ENCODE measurements at regions not wholly inside any gene's neighbourhood (a gene's known extent, or its start where the extent isn't known, plus 50 kb on each side); places are given as distances from the start of the nearest gene placed in this dataset.

DNA sequence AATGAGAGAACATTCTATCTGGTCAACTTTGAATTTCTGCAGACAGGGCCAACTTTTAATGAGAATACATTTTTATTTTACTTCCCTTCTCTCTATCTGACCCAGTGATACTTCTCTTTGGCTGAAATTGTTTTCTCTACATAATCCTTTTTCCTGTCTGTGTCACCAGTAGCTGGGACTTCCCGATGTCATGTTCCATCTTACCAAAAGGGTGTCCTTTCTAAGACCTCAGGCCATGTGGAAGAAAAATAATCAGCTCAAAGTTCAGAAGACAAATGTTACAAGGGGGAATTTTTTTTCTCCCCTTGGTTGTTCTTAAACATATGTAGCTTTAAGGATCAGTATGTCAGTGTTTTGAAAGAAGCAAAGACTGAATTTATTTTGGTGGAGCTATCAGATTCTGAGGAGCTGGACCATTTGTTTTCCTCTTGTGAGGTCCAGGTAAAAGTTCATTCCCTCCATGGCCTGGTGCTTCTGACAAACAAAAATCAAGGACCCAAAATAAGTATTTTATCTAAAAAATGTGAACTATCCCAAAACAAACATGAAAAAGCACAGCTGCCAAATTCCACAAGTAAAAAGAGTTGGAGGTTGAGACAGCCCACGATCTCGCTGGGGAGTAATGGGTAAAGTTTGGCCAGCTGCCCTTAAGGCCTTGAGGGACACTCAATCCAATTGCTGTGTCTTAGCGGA lies 859.4 kb upstream of the NR2F2 start:
- no peak for DNase-seq

DNA sequence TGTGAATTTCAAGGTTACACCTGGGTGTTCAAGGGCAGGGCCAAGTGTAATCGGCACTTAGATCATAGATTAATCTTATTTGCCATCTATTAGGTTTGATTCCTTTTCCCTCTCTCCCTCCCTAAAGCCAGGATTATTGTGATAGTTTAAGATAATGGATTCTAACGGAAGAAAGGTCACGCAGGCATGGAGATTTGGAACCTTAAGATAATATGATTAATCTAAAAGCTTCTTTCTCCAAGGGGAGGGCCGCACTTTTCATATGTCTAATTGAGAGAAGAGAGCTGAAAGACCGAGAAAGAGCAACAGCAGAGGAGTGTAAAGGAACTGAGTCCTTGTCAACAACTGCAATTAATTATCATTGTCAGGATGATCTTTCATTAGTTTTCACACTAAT lies 858.8 kb upstream of the NR2F2 start:
- no peak for DNase-seq

DNA sequence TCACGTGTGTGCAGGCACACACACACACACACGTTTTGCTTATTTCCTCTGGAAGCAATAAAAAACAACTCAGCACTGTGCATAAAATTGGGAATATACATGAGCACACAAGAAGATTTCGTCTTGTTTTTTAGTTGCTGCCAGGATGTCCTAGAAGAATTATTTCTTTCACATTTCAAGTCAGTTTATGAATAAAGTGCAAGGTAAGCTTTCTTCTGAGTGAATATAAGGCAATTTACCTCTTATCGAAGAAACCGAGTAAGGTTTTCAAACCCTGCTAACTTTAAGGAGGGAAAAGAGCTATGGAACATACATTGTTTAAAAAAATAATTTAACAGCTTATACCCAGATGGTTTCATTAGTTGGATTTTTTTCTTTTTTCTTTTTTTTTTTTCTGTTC lies 855.4 kb upstream of the NR2F2 start:
- no peak for DNase-seq

DNA sequence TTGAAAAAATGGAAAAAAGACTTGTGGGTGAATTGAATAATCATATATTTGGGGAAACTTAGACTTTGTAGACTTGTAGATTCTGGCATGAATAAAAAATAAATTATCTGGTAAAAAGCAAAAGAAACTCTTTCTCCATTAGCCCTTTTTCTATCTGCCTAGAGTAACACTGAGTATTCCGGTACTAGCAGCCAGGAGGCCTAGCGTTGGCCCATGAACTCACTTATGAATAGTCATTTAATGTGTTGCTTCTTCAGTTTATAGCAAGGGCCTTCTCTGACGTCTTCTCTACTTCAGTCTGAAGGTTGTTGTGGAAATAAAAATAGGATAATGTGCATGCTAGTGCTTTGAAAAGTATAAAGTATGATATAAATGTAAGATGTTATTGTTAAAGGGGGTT lies 851.2 kb upstream of the NR2F2 start:
- no peak for DNase-seq

DNA sequence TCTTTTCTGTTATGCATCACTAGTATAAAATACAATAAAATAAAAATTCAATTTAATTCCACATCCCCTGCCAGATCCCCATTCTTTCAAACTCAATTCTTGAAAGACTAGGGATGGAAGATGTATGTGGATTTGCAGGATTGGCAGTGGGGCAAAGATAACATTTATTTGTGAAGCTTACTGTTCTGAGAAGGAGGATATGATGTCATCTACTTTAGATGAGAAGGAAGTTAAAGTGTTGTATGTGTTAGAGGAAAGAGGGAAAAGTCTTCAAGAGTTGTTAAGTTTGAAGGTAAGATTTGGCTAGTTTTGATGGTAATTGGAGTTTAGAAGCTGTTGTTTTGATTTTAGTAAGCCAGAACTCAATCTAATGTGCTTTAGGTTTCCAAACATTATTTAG lies 845.1 kb upstream of the NR2F2 start:
- DNase-seq = no peak

DNA sequence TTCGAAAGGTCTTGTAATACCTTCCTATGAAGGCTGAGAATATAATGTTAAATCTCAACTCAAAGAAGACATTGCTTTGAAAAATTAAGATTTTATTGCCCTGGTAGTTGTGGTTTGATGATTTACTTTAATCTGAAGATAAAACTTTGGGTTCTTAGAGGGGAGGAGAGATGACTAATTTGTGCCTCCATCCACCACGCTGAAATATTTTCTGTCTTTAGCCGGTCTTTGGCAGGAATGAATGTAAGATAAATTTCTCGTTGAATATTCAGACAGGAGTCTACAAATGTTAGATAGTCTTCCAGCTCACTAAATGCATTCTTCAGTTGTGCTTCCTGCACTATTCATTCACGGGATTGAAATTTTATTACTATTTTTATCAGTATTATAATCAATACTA lies 844.3 kb upstream of the NR2F2 start:
- DNase-seq = no peak

DNA sequence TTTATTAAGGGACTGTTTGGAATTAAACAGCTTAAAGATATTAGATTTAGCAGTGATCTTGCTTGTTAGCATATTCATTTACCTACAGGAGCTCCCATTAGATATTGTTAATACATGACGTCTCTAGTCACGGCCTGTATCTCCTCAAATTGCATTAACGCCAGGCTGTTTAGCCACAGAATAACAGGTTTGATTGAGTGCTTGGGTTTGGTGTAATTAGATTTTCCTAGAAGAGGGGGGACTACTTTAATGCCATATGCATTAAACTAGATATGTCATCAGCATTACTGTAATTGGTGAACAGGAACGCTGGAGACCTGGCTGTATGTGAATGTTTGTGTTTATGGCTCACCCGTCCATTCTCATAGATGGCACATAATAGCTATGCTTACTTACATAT lies 841.4 kb upstream of the NR2F2 start:
- DNase-seq = no peak

DNA sequence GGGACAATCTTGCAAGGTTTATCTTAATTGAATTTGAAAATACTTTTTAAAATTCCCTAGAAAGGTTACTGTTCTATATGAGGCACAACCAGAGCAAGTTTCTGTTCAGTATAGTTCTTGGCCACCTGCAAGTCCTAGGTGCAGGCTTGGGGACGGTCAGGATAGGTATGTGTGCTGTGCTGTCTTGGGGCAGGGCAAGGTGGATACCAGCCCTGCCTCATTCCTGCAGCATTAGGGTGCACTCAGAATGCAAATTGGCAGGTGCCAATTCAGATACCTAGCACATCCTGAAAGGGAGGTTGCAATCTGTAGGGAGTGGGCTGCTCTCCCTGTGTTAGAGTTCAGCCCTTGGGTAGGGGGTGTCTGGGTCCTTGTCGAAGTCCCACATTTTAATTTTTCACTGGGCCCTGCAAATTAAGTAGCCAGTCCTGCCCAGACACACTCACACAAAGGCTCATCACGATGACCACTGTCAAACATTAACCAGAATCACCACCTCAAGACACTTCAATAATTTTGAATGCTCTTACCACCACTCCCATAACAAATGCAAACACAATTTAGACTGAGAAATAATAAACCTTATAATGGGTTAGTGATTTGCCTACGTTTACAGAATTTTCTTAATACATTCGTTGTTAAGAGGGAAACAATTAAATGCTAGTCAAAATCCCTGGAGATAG lies 838.0 kb upstream of the NR2F2 start:
- DNase-seq = no peak

DNA sequence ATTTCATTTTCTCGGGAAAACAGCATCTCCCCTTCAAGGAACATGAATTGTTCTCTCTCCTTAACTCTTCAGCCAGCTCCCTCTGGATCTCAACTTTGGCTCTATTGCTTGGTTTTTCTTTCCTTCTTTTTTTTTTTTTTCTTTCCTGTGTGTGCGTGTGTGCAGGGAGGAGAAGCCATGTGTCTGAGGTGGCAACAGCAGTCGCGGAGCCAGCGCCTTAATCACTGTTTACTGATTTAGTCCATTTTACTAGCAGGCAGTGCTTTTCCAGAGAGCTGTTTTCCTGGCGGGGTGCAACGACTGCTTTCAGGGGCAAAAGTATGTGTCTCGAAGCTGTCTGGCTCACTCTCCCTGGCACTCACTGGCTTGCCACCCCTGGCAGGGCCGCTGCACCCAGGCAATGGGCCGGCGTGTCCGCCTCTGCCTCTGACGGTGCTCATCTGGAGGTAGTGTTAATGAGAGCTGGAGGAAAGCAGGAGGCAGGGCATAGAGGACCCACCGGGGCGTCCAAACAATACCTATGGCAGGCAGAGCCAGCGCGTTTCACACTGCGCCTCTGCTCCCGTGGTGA lies 835.4 kb upstream of the NR2F2 start:
- no peak for DNase-seq

DNA sequence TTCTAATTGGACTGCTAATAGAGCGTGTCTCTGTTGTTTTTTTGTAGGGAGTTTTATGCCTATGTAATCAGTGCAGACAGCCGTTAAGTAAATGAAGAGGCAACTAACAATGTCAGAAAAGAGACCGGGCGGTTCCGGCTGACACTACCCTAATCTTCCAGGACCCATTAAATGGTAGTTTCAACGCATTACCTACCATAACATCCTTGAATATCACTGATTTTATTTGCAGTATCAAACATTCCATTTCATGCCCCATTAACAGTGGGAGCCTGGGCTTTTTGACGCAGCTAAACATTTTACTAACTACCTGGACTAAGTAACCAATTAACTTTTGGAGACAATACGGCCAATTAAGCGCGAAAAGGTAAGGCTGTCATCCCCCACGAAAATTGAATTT lies 832.9 kb upstream of the NR2F2 start:
- DNase-seq = no peak

DNA sequence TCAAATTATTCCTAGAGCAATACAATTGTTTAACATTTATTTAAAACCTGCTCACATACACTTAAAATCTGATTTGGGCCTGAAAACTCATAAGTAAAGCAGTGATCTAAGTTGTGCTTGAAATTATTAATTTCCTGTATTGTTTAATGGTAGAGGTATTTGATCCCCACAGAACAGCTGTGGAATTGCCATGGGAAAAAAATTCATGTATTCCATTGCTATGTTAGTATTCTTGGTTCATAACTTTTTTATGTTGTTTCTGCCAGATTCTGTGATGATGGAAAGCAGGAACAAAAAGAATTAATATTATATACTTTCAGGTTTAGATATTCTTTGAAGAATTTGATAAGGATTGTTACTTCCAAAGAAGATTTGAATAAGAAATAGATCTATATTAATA lies 831.5 kb upstream of the NR2F2 start:
- DNase-seq = no peak

DNA sequence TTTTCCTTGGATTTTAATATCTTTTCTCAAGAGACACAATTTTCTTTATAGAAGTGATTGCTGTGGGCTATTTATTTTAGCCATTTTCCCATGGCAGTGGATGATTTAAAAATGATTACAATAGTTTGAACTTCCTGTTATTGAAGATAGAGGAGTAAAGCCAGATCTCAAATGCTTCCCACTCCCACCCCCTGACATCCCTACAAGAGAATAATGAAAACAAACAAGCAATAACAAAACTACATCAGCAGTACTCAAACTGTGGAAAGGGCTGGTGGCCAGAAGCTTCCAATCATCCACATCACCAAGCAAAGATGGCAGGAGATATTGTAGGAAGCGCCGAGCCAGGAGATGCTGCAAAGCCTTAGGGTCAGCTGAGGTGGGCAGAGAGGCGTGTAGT lies 831.1 kb upstream of the NR2F2 start:
- no peak for DNase-seq

DNA sequence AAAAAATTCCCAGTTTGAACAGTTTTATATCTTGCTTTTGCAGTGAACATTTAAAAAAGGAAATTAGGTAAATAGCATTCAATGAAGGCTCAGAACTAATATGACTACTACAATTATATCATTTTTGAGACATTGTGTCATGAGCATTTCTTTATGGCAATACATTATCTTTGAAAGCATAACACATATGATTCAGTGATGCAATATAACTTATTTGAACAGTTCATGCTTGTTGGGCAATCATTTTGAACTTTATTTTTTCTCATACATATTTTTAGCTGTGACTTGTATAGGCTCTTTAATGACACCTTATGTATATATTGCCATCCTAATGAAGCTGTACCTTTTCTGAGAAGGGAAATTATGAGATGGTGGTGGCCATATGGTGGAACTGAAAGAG lies 828.6 kb upstream of the NR2F2 start:
- DNase-seq = no peak

DNA sequence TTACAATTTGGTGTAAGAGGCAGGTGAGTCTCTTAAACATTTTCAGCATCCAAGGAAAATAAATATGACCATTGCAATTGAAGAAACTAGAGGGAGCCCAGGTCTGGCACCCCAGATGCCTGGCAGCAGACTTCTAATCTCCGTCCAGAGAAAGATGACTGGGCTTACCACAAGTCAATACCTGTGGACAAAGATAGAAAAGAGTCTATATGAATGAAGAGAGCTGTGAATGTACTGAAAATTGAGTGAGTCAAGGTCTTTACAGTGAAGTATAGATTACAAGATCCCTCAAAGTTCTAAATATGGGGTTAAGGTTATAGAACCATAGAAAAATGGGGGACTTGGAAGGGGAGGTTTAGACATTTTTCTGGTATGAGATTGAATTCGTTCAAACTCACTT lies 827.4 kb upstream of the NR2F2 start:
- no peak for DNase-seq

DNA sequence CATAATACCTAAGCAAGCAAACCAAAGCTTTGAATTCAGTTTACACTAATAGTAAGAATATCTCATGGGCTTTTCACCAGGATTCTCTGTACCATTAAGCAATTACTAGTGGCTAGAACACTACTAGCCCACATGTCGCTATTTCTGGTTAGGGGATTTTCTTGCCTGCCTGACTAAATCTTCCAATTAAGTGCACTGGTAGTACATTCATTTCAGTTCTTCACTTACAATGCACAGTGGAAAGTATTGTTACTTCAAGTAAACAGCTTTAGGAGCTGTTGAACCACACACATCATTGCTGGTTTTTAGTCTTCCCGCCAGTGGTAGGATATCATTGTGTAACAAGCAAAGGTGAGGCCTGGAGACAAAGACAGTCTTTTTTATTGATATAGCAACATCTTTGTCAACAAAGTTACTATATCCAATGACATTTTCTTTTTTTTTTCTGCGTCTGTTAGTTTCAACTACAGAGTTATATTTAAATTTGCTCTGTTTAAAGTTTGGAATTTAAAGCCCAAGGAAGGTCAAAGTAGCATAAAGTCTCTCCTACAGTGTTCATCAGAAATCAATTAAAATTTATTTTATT lies 826.8 kb upstream of the NR2F2 start:
- DNase-seq = no peak

DNA sequence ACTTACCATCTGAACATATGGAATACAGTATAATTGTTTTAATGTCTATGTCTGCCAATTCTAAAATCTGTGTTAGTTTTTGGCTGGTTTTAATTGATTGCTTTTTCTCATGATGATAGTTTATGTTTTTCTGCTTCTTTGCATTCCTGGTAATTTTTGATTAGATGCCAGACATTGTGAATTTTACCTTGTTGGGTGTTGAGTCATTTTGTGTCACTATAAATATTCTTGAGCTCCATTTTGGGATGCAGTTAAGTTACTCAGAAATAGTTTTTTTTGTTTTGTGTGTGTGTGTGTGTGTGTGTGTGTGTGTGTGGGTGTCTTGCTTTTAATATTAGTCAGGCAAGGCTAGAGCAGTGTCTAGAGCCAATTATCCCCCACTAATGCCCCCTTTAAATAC lies 818.8 kb upstream of the NR2F2 start:
- DNase-seq = no peak

DNA sequence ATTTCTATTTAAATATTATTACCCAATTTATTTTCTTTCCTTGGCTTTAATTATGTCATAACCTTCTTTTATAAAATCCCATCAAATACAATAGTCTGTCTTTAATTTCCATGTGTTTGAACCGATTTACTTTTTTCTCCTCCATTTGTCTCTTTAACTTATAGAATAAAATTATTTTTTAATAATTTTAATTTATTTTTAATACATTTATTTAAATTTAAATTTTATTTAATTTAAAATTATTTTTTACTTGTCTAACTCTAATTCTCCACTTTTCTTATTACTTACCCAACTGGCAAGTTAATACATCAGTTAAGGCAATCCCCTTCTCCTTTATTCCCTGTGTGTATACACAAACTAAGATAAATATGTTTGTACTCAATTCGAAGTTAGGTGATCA lies 817.6 kb upstream of the NR2F2 start:
- no peak for DNase-seq

DNA sequence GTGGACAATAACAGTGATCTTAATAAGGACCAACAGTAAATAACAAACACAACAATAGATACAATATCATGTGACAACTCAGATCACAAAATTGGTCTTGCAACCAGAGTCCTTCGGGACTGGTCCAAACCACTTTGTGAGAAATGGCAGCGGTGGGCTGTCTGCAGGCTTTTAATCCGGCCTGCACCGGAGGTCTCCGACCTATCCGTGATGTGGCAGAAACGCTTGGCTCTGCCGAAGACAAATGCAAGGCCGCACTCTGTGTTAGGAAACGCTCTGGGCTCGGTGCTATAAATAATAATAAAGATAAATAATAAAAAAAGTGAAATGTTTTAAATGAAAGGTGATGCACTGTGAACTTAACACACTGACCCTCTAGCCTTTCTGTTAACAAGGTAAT lies 810.6 kb upstream of the NR2F2 start:
- no peak for DNase-seq

DNA sequence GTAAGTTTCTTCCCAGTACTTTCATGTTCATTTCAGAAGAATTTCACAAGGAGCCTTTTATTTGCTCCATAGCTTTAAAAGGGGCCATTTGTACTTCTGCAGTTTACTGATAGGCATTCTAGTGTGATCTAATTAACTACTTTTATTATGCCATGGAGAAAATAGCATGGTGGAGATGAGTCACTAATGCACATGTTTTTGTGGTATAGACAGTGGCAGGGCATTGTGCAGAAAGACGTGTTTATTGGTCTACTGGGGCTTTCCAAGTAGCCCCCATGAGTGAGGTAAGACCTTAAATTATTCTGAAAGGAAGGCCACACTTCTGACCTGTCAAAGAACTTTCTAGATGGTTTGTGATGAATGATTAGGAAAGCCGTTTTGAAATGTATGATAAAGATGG lies 810.0 kb upstream of the NR2F2 start:
- DNase-seq = no peak

DNA sequence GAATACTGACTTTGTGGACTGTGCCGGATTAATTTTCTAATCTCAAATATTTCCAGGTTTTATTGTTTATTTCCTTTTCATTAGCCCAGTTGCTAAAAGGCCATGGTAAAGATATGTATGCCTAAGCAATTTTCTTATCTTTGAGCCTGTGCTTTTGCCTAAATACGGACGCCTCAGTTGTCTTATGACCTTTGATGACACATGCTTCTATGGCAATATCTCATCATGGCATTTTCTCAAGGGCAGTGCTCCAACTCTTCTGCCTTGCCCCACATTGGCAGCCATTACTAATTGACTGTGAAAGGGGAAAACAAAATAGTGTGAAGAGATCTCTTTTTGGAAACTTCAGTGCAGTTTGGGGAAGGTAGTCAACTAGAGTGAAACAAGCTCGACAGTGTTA lies 809.6 kb upstream of the NR2F2 start:
- no peak for DNase-seq

DNA sequence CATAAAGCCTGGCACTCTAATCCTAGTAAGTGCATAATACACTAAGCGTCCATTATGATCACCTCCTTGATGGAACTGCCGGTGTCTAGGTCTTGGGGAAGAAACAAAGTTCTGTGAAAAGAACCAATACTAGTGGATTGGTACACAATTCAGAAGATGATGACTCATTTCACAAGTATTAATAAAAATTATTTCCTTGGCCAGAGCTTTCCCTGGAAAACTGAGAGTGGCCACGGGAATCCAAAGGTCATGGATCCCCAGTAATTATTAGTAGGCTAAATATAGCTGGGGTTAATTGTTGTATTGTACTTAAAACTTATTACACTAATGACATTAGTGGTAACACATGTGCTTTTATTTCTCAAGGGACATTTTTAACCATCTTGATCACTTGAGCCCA lies 808.0 kb upstream of the NR2F2 start:
- no peak for DNase-seq

DNA sequence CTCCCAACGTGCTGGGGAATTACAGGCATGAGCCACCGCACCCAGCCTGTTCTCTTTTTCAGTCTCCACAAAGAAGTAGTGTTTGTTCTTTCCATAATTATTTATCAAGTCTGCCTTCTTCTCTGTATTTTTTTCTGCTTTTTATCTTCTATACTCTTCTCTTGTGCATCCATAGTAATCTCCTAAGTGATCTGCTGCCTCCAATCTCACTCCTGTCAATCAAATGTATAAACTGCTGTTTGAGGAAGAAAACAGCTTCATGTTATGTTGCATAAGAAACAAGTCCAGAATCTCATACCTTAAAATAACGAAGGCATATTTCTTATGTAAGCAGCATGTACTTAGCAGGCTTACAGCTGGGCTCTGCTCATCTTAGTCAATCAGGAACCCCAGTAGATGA lies 801.6 kb upstream of the NR2F2 start:
- no peak for DNase-seq

DNA sequence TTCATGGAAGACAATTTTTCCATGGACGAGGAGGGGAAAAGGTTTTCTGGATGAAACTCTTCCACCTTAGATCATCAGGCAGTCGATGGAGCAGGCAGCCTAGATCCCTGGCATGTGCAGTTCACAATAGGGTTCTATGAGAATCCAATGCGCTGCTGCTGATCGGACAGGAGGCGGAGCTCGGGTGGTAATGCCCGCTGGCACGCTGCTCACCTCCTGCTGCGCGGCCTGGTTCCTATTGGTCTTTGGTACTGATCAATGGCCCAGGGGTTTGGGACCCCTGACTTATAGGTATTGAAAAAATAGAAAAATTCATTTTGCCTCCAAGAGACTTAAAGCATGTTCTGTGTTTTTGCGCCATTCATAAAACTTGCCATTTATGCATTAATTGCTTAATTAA lies 793.9 kb upstream of the NR2F2 start:
- DNase-seq = no peak

DNA sequence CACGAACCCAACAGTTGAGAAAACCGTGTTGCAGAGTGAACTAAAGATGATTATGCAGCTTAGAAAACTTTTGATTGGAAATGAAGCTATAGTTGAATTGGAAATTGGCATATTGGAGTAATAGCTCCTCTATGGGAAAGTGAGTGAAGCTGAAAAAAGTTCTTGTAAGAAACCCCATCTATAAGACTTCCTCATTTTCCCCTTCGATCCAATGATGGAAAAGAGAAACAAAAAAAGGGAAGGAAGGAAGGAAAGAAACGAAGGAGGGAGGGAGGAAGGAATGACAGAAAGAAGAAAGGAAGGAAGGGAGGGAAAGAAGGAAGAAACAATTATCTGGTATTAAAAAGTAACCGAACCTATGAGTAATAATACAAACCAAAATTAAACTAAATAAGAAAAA lies 791.8 kb upstream of the NR2F2 start:
- no peak for DNase-seq

DNA sequence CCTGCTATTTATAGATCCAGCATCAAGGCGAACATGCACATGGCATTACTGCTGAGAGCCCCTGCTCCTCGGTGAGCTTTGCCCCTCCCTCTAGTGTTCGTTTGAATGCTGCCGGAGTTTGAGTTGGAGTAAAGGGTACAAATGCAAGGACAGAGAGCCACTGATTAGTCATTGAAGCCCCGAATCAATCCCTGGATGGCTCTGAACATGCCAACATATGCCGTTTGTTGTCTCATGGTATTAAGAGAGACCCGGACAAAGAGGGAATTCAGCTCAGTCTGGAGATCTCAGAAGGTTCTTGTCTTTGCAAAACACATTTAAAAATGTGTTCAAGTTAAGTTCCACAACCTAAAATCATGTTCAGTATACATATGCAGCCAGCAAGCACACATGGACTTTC lies 789.2 kb upstream of the NR2F2 start:
- no peak for DNase-seq

Measured in activated naive CD4-positive, alpha-beta T cell treated with anti-CD3 and anti-CD28 coated beads, Interleukin-2, amount 50 U/mL, for 16 hours (primary cell).